NCI-H774 (cell line): ENCODE measurements at regions not wholly inside any gene's neighbourhood (a gene's known extent, or its start where the extent isn't known, plus 50 kb on each side); places are given as distances from the start of the nearest gene placed in this dataset.
"Not testable (repeated sequence)": the region's sequence is repeated elsewhere in the genome, so short reads cannot be mapped to it uniquely, and the experiment has no call there.

ENCODE experiments used
- DNase-seq: peaks from one replicate; lab custom pipeline; 2025; lab: John Stamatoyannopoulos, UW

- DNase-seq, result no peak
Observed at GRCh38 chr4:137468836-137469235, 63.5 kb downstream of the PCDH18 start.

- DNase-seq, result no peak
Observed at GRCh38 chr4:137467537-137467936, 64.8 kb downstream of the PCDH18 start.

GRCh38 chr4:137463377-137464003 is 68.8 kb downstream of the PCDH18 start:
- DNase-seq, result no peak

- DNase-seq, result no peak
Observed at GRCh38 chr4:137455647-137456321, 76.5 kb downstream of the PCDH18 start.

- DNase-seq, result no peak
Observed at GRCh38 chr4:137454767-137455166, 77.5 kb downstream of the PCDH18 start.

GRCh38 chr4:137452799-137453198 is 79.5 kb downstream of the PCDH18 start:
- DNase-seq, result no peak

GRCh38 chr4:137451172-137451825 is 81.0 kb downstream of the PCDH18 start:
- DNase-seq, result no peak

- no peak for DNase-seq
Observed at GRCh38 chr4:137448402-137448801, 83.9 kb downstream of the PCDH18 start.

GRCh38 chr4:137446071-137446470 is 86.2 kb downstream of the PCDH18 start:
- DNase-seq, result no peak

- no peak for DNase-seq
Observed at GRCh38 chr4:137443031-137443800, 89.1 kb downstream of the PCDH18 start.

- no peak for DNase-seq
Observed at GRCh38 chr4:137432446-137433311, 99.6 kb downstream of the PCDH18 start.

GRCh38 chr4:137430171-137430570 is 102.1 kb downstream of the PCDH18 start:
- no peak for DNase-seq

GRCh38 chr4:137427411-137427810 is 104.9 kb downstream of the PCDH18 start:
- DNase-seq, result no peak

GRCh38 chr4:137425281-137425680 is 107.0 kb downstream of the PCDH18 start:
- no peak for DNase-seq

- DNase-seq, result no peak
Observed at GRCh38 chr4:137422666-137423065, 109.6 kb downstream of the PCDH18 start.

- no peak for DNase-seq
Observed at GRCh38 chr4:137421796-137422195, 110.5 kb downstream of the PCDH18 start.

- DNase-seq, result no peak
Observed at GRCh38 chr4:137420901-137421396, 111.3 kb downstream of the PCDH18 start.

GRCh38 chr4:137417676-137418075 is 114.6 kb downstream of the PCDH18 start:
- DNase-seq, result no peak

GRCh38 chr4:137414802-137415201 is 117.5 kb downstream of the PCDH18 start:
- no peak for DNase-seq

- no peak for DNase-seq
Observed at GRCh38 chr4:137408527-137409177, 123.6 kb downstream of the PCDH18 start.

GRCh38 chr4:137405833-137406232 is 126.5 kb downstream of the PCDH18 start:
- DNase-seq, result not testable (repeated sequence)
